ENCODE measurements at regions not wholly inside any gene's neighbourhood (a gene's known extent, or its start where the extent isn't known, plus 50 kb on each side); places are given as distances from the start of the nearest gene placed in this dataset.

- Histone ChIP-seq H3K9ac (ENCODE audit: insufficient read length, low read depth) (no peak overlapping the region), H3K9me3 (ENCODE audit: insufficient read depth, low read length) (no peaks in the 10 kb centered on the region), H3K36me3 (ENCODE audit: insufficient read depth, insufficient read length, low read length) (no peaks in the 10 kb centered on the region), H3K27me3 (ENCODE audit: insufficient read depth, insufficient read length) (no peaks in the 10 kb centered on the region), H3K4me3 (ENCODE audit: insufficient read length, low read depth) (no peak overlapping the region), H3K4me1 (ENCODE audit: insufficient read depth, insufficient read length) (no peaks in the 10 kb centered on the region)
- no peak for DNase-seq (ENCODE audit: low read depth, low spot score)
- TF ChIP-seq ZNF274 (IDR thresholded peaks at IDR 0.05; ENCODE audit: low read depth, low read length) = no peak
- no peak for TF ChIP-seq SUZ12 (IDR thresholded peaks at IDR 0.05; ENCODE audit: extremely low read depth, insufficient read depth, insufficient read length)
- no peak for TF ChIP-seq YY1 (IDR thresholded peaks at IDR 0.05; ENCODE audit: insufficient read depth, insufficient read length)
Observed at GRCh38 chr18:10197097-10197496, 257.3 kb upstream of the APCDD1 start.

- no peak for DNase-seq (ENCODE audit: low read depth, low spot score)
- H3K9me3 ChIP-seq (ENCODE audit: insufficient read depth, low read length) = no peaks in the 10 kb centered on the region
- H3K9ac ChIP-seq (ENCODE audit: insufficient read length, low read depth) = no peak overlapping the region
- H3K4me3 ChIP-seq (ENCODE audit: insufficient read length, low read depth) = no peak overlapping the region
- peaks cover 2% of the 10 kb centered on the region for H3K4me1 ChIP-seq (ENCODE audit: insufficient read depth, insufficient read length)
- H3K36me3 ChIP-seq (ENCODE audit: insufficient read depth, insufficient read length, low read length) = no peaks in the 10 kb centered on the region
- TF ChIP-seq YY1 (IDR thresholded peaks at IDR 0.05; ENCODE audit: insufficient read depth, insufficient read length) (no peak), ZNF274 (IDR thresholded peaks at IDR 0.05; ENCODE audit: low read depth, low read length) (no peak), SUZ12 (IDR thresholded peaks at IDR 0.05; ENCODE audit: extremely low read depth, insufficient read depth, insufficient read length) (no peak)
- H3K27me3 ChIP-seq (ENCODE audit: insufficient read depth, insufficient read length) = no peaks in the 10 kb centered on the region
Observed at GRCh38 chr18:10201226-10201625, 253.2 kb upstream of the APCDD1 start.

DNA sequence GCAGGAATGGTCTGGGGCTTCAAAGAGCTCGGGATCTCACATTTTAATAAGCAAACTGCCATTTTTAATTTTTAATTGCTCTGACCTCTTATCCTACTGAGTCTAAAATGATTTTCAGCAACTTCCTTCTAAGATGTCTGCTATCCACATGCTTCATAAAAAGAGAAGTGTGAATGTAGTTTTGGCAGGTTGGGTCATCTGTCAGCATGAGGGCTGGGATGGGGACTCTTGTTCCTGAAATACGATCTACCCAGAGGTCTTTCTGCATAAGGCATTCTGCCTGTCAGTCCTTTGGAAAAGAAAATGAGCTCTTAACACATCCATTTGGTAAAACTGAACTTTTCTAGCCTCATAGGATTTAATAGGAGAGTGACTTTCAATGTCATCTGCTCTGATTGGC, 252.8 kb upstream of the APCDD1 start:
- TF ChIP-seq ZNF274 (IDR thresholded peaks at IDR 0.05; ENCODE audit: low read depth, low read length) (no peak), YY1 (IDR thresholded peaks at IDR 0.05; ENCODE audit: insufficient read depth, insufficient read length) (no peak), SUZ12 (IDR thresholded peaks at IDR 0.05; ENCODE audit: extremely low read depth, insufficient read depth, insufficient read length) (no peak)
- no peak for DNase-seq (ENCODE audit: low read depth, low spot score)

GRCh38 chr18:10202845-10203321, 251.6 kb upstream of the APCDD1 start:
- DNase-seq (ENCODE audit: low read depth, low spot score) = no peak
- peak overlapping the region; percentile 12 for H3K9ac ChIP-seq (ENCODE audit: insufficient read length, low read depth)
- H3K9me3 ChIP-seq (ENCODE audit: insufficient read depth, low read length) = no peaks in the 10 kb centered on the region

More for the DNA sequence above, 252.8 kb upstream of the APCDD1 start:
- no peaks in the 10 kb centered on the region for H3K9me3 ChIP-seq (ENCODE audit: insufficient read depth, low read length)
- no peak overlapping the region for H3K9ac ChIP-seq (ENCODE audit: insufficient read length, low read depth)
- peaks cover 2% of the 10 kb centered on the region for H3K4me1 ChIP-seq (ENCODE audit: insufficient read depth, insufficient read length)
- no peaks in the 10 kb centered on the region for H3K27me3 ChIP-seq (ENCODE audit: insufficient read depth, insufficient read length)
- no peaks in the 10 kb centered on the region for H3K36me3 ChIP-seq (ENCODE audit: insufficient read depth, insufficient read length, low read length)
- no peak overlapping the region for H3K4me3 ChIP-seq (ENCODE audit: insufficient read length, low read depth)

DNA sequence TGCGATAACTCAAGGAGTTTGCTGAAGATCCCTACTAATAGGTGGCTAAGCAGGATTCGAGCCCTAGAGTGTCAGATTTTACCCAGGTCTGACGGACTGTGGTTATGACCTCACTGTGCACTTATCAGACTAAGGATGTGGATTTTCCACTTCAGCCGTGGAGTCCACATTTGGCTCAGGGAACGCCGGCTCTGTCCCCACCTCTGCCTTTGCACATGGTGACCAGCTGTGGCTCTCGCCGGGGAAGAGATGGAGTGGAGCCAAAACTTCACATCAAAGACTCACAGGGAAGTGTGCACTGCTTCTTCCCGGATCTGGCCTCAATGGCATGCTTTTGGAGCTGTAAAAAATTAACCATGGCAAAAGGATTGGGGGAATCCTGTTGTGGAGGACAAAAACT, 249.3 kb upstream of the APCDD1 start:
- DNase-seq (ENCODE audit: low read depth, low spot score) = no peak
- TF ChIP-seq ZNF274 (IDR thresholded peaks at IDR 0.05; ENCODE audit: low read depth, low read length) = no peak
- TF ChIP-seq SUZ12 (IDR thresholded peaks at IDR 0.05; ENCODE audit: extremely low read depth, insufficient read depth, insufficient read length) = no peak
- TF ChIP-seq YY1 (IDR thresholded peaks at IDR 0.05; ENCODE audit: insufficient read depth, insufficient read length) = no peak
- no peak overlapping the region for H3K9ac ChIP-seq (ENCODE audit: insufficient read length, low read depth)

More at GRCh38 chr18:10202845-10203321, 251.6 kb upstream of the APCDD1 start:
- H3K27me3 ChIP-seq (ENCODE audit: insufficient read depth, insufficient read length) = no peaks in the 10 kb centered on the region
- no peak for TF ChIP-seq YY1 (IDR thresholded peaks at IDR 0.05; ENCODE audit: insufficient read depth, insufficient read length)
- no peak for TF ChIP-seq SUZ12 (IDR thresholded peaks at IDR 0.05; ENCODE audit: extremely low read depth, insufficient read depth, insufficient read length)
- no peak for TF ChIP-seq ZNF274 (IDR thresholded peaks at IDR 0.05; ENCODE audit: low read depth, low read length)
- no peaks in the 10 kb centered on the region for H3K36me3 ChIP-seq (ENCODE audit: insufficient read depth, insufficient read length, low read length)
- peaks cover 2% of the 10 kb centered on the region for H3K4me1 ChIP-seq (ENCODE audit: insufficient read depth, insufficient read length)
- H3K4me3 ChIP-seq (ENCODE audit: insufficient read length, low read depth) = no peak overlapping the region

DNA sequence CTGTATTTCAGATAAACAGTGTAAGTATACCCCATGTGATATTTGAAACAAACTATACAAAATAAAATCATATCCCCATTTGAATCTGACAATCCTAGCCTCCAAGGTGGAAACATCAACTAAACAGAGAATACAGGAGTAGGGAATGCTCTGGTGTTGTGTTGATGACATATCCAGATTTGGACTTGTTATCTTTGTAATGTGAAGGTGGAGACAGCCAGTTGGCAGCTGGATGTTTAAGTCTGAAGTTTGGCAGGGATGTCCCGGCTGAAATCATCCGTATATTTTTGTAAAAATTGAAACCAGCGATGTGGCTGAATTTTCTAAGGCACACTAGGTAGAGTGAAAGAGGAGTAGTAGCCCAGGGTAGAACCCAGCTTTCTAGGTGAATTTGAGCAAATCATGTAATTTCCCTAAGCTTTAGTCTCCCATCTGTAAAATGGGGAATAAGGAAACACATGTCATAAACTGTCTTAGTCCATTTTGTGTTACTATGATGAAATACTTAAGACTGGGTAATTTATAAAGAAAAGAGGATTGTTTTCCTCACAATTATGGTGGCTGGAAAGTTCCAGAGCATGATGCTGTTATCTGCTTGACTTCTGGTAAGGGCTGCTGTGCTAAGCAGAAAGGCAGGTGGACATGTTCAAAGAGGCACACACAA, 246.6 kb upstream of the APCDD1 start:
- H3K9me3 ChIP-seq (ENCODE audit: insufficient read depth, low read length) = no peaks in the 10 kb centered on the region
- H3K27me3 ChIP-seq (ENCODE audit: insufficient read depth, insufficient read length) = no peaks in the 10 kb centered on the region
- H3K36me3 ChIP-seq (ENCODE audit: insufficient read depth, insufficient read length, low read length) = no peaks in the 10 kb centered on the region

More for the DNA sequence above, 249.3 kb upstream of the APCDD1 start:
- Histone ChIP-seq H3K4me3 (ENCODE audit: insufficient read length, low read depth) (no peak overlapping the region), H3K36me3 (ENCODE audit: insufficient read depth, insufficient read length, low read length) (no peaks in the 10 kb centered on the region), H3K4me1 (ENCODE audit: insufficient read depth, insufficient read length) (peaks cover 2% of the 10 kb centered on the region), H3K27me3 (ENCODE audit: insufficient read depth, insufficient read length) (no peaks in the 10 kb centered on the region), H3K9me3 (ENCODE audit: insufficient read depth, low read length) (no peaks in the 10 kb centered on the region)

GRCh38 chr18:10209302-10209701, 245.1 kb upstream of the APCDD1 start:
- Histone ChIP-seq H3K27me3 (ENCODE audit: insufficient read depth, insufficient read length) (no peaks in the 10 kb centered on the region), H3K4me1 (ENCODE audit: insufficient read depth, insufficient read length) (no peaks in the 10 kb centered on the region), H3K4me3 (ENCODE audit: insufficient read length, low read depth) (no peak overlapping the region), H3K9me3 (ENCODE audit: insufficient read depth, low read length) (no peaks in the 10 kb centered on the region), H3K9ac (ENCODE audit: insufficient read length, low read depth) (no peak overlapping the region), H3K36me3 (ENCODE audit: insufficient read depth, insufficient read length, low read length) (no peaks in the 10 kb centered on the region)
- TF ChIP-seq SUZ12 (IDR thresholded peaks at IDR 0.05; ENCODE audit: extremely low read depth, insufficient read depth, insufficient read length) (no peak), YY1 (IDR thresholded peaks at IDR 0.05; ENCODE audit: insufficient read depth, insufficient read length) (no peak), ZNF274 (IDR thresholded peaks at IDR 0.05; ENCODE audit: low read depth, low read length) (no peak)
- DNase-seq (ENCODE audit: low read depth, low spot score) = no peak

More for the DNA sequence above, 246.6 kb upstream of the APCDD1 start:
- H3K4me3 ChIP-seq (ENCODE audit: insufficient read length, low read depth) = no peak overlapping the region
- no peak for DNase-seq (ENCODE audit: low read depth, low spot score)
- no peaks in the 10 kb centered on the region for H3K4me1 ChIP-seq (ENCODE audit: insufficient read depth, insufficient read length)
- H3K9ac ChIP-seq (ENCODE audit: insufficient read length, low read depth) = no peak overlapping the region
- no peak for TF ChIP-seq YY1 (IDR thresholded peaks at IDR 0.05; ENCODE audit: insufficient read depth, insufficient read length)
- TF ChIP-seq ZNF274 (IDR thresholded peaks at IDR 0.05; ENCODE audit: low read depth, low read length) = no peak
- TF ChIP-seq SUZ12 (IDR thresholded peaks at IDR 0.05; ENCODE audit: extremely low read depth, insufficient read depth, insufficient read length) = no peak
